ENCODE measurements at regions not wholly inside any gene's neighbourhood (a gene's known extent, or its start where the extent isn't known, plus 50 kb on each side); places are given as distances from the start of the nearest gene placed in this dataset.

- no peaks in the 10 kb centered on the region for H3K4me1 ChIP-seq (ENCODE audit: control insufficient read depth in 1 of 2, insufficient read depth in 2 of 2, low read length in 2 of 2)
- no peaks in the 10 kb centered on the region for H3K9me3 ChIP-seq (ENCODE audit: control insufficient read depth in 1 of 2, low read length in 2 of 2)
- H3K27ac ChIP-seq (ENCODE audit: low read depth, low read length), result no peak overlapping the region
- no peaks in the 10 kb centered on the region for H3K36me3 ChIP-seq (ENCODE audit: control insufficient read depth in 1 of 2, insufficient read depth in 2 of 2, low read length in 2 of 2)
- no peak overlapping the region for H3K4me3 ChIP-seq (ENCODE audit: low read depth in 1 of 2, low read length in 2 of 2)
- H3K9ac ChIP-seq (ENCODE audit: low read depth in 1 of 2, low read length in 2 of 2), result no peak overlapping the region
- no peaks in the 10 kb centered on the region for H3K27me3 ChIP-seq (ENCODE audit: control insufficient read depth in 1 of 2, insufficient read depth in 2 of 2, low read length in 2 of 2)
Measured at GRCh38 chr21:14903172-14903865, 161.5 kb downstream of the NRIP1 start.

GRCh38 chr21:14901482-14901958 is 163.3 kb downstream of the NRIP1 start:
- Histone ChIP-seq H3K4me1 (ENCODE audit: control insufficient read depth in 1 of 2, insufficient read depth in 2 of 2, low read length in 2 of 2) (no peaks in the 10 kb centered on the region), H3K4me3 (ENCODE audit: low read depth in 1 of 2, low read length in 2 of 2) (no peak overlapping the region), H3K27ac (ENCODE audit: low read depth, low read length) (no peak overlapping the region), H3K36me3 (ENCODE audit: control insufficient read depth in 1 of 2, insufficient read depth in 2 of 2, low read length in 2 of 2) (no peaks in the 10 kb centered on the region), H3K27me3 (ENCODE audit: control insufficient read depth in 1 of 2, insufficient read depth in 2 of 2, low read length in 2 of 2) (no peaks in the 10 kb centered on the region), H3K9me3 (ENCODE audit: control insufficient read depth in 1 of 2, low read length in 2 of 2) (no peaks in the 10 kb centered on the region), H3K9ac (ENCODE audit: low read depth in 1 of 2, low read length in 2 of 2) (no peak overlapping the region)

- no peaks in the 10 kb centered on the region for H3K27me3 ChIP-seq (ENCODE audit: control insufficient read depth in 1 of 2, insufficient read depth in 2 of 2, low read length in 2 of 2)
- H3K4me3 ChIP-seq (ENCODE audit: low read depth in 1 of 2, low read length in 2 of 2), result no peak overlapping the region
- H3K27ac ChIP-seq (ENCODE audit: low read depth, low read length), result no peak overlapping the region
- no peaks in the 10 kb centered on the region for H3K9me3 ChIP-seq (ENCODE audit: control insufficient read depth in 1 of 2, low read length in 2 of 2)
- H3K4me1 ChIP-seq (ENCODE audit: control insufficient read depth in 1 of 2, insufficient read depth in 2 of 2, low read length in 2 of 2), result no peaks in the 10 kb centered on the region
- no peak overlapping the region for H3K9ac ChIP-seq (ENCODE audit: low read depth in 1 of 2, low read length in 2 of 2)
- no peaks in the 10 kb centered on the region for H3K36me3 ChIP-seq (ENCODE audit: control insufficient read depth in 1 of 2, insufficient read depth in 2 of 2, low read length in 2 of 2)
Measured at GRCh38 chr21:14900611-14901010, 164.2 kb downstream of the NRIP1 start.

- no peak overlapping the region for H3K9ac ChIP-seq (ENCODE audit: low read depth in 1 of 2, low read length in 2 of 2)
- no peak overlapping the region for H3K4me3 ChIP-seq (ENCODE audit: low read depth in 1 of 2, low read length in 2 of 2)
- no peaks in the 10 kb centered on the region for H3K4me1 ChIP-seq (ENCODE audit: control insufficient read depth in 1 of 2, insufficient read depth in 2 of 2, low read length in 2 of 2)
- H3K27ac ChIP-seq (ENCODE audit: low read depth, low read length), result no peak overlapping the region
- H3K36me3 ChIP-seq (ENCODE audit: control insufficient read depth in 1 of 2, insufficient read depth in 2 of 2, low read length in 2 of 2), result no peaks in the 10 kb centered on the region
- no peaks in the 10 kb centered on the region for H3K9me3 ChIP-seq (ENCODE audit: control insufficient read depth in 1 of 2, low read length in 2 of 2)
- H3K27me3 ChIP-seq (ENCODE audit: control insufficient read depth in 1 of 2, insufficient read depth in 2 of 2, low read length in 2 of 2), result no peaks in the 10 kb centered on the region
Measured at GRCh38 chr21:14900058-14900457, 164.7 kb downstream of the NRIP1 start.

GRCh38 chr21:14895792-14896191 is 169.0 kb downstream of the NRIP1 start:
- no peaks in the 10 kb centered on the region for H3K27me3 ChIP-seq (ENCODE audit: control insufficient read depth in 1 of 2, insufficient read depth in 2 of 2, low read length in 2 of 2)
- H3K36me3 ChIP-seq (ENCODE audit: control insufficient read depth in 1 of 2, insufficient read depth in 2 of 2, low read length in 2 of 2), result no peaks in the 10 kb centered on the region
- no peak overlapping the region for H3K27ac ChIP-seq (ENCODE audit: low read depth, low read length)
- H3K4me3 ChIP-seq (ENCODE audit: low read depth in 1 of 2, low read length in 2 of 2), result no peak overlapping the region
- no peaks in the 10 kb centered on the region for H3K4me1 ChIP-seq (ENCODE audit: control insufficient read depth in 1 of 2, insufficient read depth in 2 of 2, low read length in 2 of 2)
- no peaks in the 10 kb centered on the region for H3K9me3 ChIP-seq (ENCODE audit: control insufficient read depth in 1 of 2, low read length in 2 of 2)
- H3K9ac ChIP-seq (ENCODE audit: low read depth in 1 of 2, low read length in 2 of 2), result no peak overlapping the region

GRCh38 chr21:14890141-14890540 is 174.7 kb downstream of the NRIP1 start:
- Histone ChIP-seq H3K36me3 (ENCODE audit: control insufficient read depth in 1 of 2, insufficient read depth in 2 of 2, low read length in 2 of 2) (no peaks in the 10 kb centered on the region), H3K9ac (ENCODE audit: low read depth in 1 of 2, low read length in 2 of 2) (no peak overlapping the region), H3K4me3 (ENCODE audit: low read depth in 1 of 2, low read length in 2 of 2) (no peak overlapping the region), H3K27me3 (ENCODE audit: control insufficient read depth in 1 of 2, insufficient read depth in 2 of 2, low read length in 2 of 2) (no peaks in the 10 kb centered on the region), H3K27ac (ENCODE audit: low read depth, low read length) (no peak overlapping the region), H3K9me3 (ENCODE audit: control insufficient read depth in 1 of 2, low read length in 2 of 2) (no peaks in the 10 kb centered on the region), H3K4me1 (ENCODE audit: control insufficient read depth in 1 of 2, insufficient read depth in 2 of 2, low read length in 2 of 2) (peaks cover 5 to 26% of the 10 kb centered on the region in 2 donors)

GRCh38 chr21:14889080-14889810 is 175.6 kb downstream of the NRIP1 start:
- no peaks in the 10 kb centered on the region for H3K27me3 ChIP-seq (ENCODE audit: control insufficient read depth in 1 of 2, insufficient read depth in 2 of 2, low read length in 2 of 2)
- no peak overlapping the region for H3K27ac ChIP-seq (ENCODE audit: low read depth, low read length)
- H3K4me3 ChIP-seq (ENCODE audit: low read depth in 1 of 2, low read length in 2 of 2), result no peak overlapping the region
- no peak overlapping the region for H3K9ac ChIP-seq (ENCODE audit: low read depth in 1 of 2, low read length in 2 of 2)
- no peaks in the 10 kb centered on the region for H3K9me3 ChIP-seq (ENCODE audit: control insufficient read depth in 1 of 2, low read length in 2 of 2)
- peaks cover 5 to 26% of the 10 kb centered on the region in 2 donors for H3K4me1 ChIP-seq (ENCODE audit: control insufficient read depth in 1 of 2, insufficient read depth in 2 of 2, low read length in 2 of 2)
- no peaks in the 10 kb centered on the region for H3K36me3 ChIP-seq (ENCODE audit: control insufficient read depth in 1 of 2, insufficient read depth in 2 of 2, low read length in 2 of 2)

GRCh38 chr21:14888202-14888601 is 176.6 kb downstream of the NRIP1 start:
- H3K27me3 ChIP-seq (ENCODE audit: control insufficient read depth in 1 of 2, insufficient read depth in 2 of 2, low read length in 2 of 2), result no peaks in the 10 kb centered on the region
- H3K9ac ChIP-seq (ENCODE audit: low read depth in 1 of 2, low read length in 2 of 2), result no peak overlapping the region
- no peak overlapping the region for H3K4me3 ChIP-seq (ENCODE audit: low read depth in 1 of 2, low read length in 2 of 2)
- H3K4me1 ChIP-seq (ENCODE audit: control insufficient read depth in 1 of 2, insufficient read depth in 2 of 2, low read length in 2 of 2), result peaks cover 5 to 26% of the 10 kb centered on the region in 2 donors
- H3K36me3 ChIP-seq (ENCODE audit: control insufficient read depth in 1 of 2, insufficient read depth in 2 of 2, low read length in 2 of 2), result no peaks in the 10 kb centered on the region
- no peaks in the 10 kb centered on the region for H3K9me3 ChIP-seq (ENCODE audit: control insufficient read depth in 1 of 2, low read length in 2 of 2)
- no peak overlapping the region for H3K27ac ChIP-seq (ENCODE audit: low read depth, low read length)

GRCh38 chr21:14886001-14886400 is 178.8 kb downstream of the NRIP1 start:
- peaks cover 5 to 26% of the 10 kb centered on the region in 2 donors for H3K4me1 ChIP-seq (ENCODE audit: control insufficient read depth in 1 of 2, insufficient read depth in 2 of 2, low read length in 2 of 2)
- H3K36me3 ChIP-seq (ENCODE audit: control insufficient read depth in 1 of 2, insufficient read depth in 2 of 2, low read length in 2 of 2), result no peaks in the 10 kb centered on the region
- H3K27me3 ChIP-seq (ENCODE audit: control insufficient read depth in 1 of 2, insufficient read depth in 2 of 2, low read length in 2 of 2), result no peaks in the 10 kb centered on the region
- H3K9me3 ChIP-seq (ENCODE audit: control insufficient read depth in 1 of 2, low read length in 2 of 2), result no peaks in the 10 kb centered on the region
- no peak overlapping the region for H3K4me3 ChIP-seq (ENCODE audit: low read depth in 1 of 2, low read length in 2 of 2)
- H3K27ac ChIP-seq (ENCODE audit: low read depth, low read length), result no peak overlapping the region
- no peak overlapping the region for H3K9ac ChIP-seq (ENCODE audit: low read depth in 1 of 2, low read length in 2 of 2)

- Histone ChIP-seq H3K27me3 (ENCODE audit: control insufficient read depth in 1 of 2, insufficient read depth in 2 of 2, low read length in 2 of 2) (no peaks in the 10 kb centered on the region), H3K9ac (ENCODE audit: low read depth in 1 of 2, low read length in 2 of 2) (no peak overlapping the region), H3K4me3 (ENCODE audit: low read depth in 1 of 2, low read length in 2 of 2) (no peak overlapping the region), H3K4me1 (ENCODE audit: control insufficient read depth in 1 of 2, insufficient read depth in 2 of 2, low read length in 2 of 2) (peaks cover 0 to 24% of the 10 kb centered on the region in 2 donors), H3K36me3 (ENCODE audit: control insufficient read depth in 1 of 2, insufficient read depth in 2 of 2, low read length in 2 of 2) (no peaks in the 10 kb centered on the region), H3K27ac (ENCODE audit: low read depth, low read length) (no peak overlapping the region), H3K9me3 (ENCODE audit: control insufficient read depth in 1 of 2, low read length in 2 of 2) (no peaks in the 10 kb centered on the region)
Measured at GRCh38 chr21:14883351-14883750, 181.4 kb downstream of the NRIP1 start.

Data from duodenal mucosa (tissue), 2 donors.